CD4-positive, alpha-beta T cell treated with Interleukin-4 for 4 hours (primary cell): ENCODE measurements at regions not wholly inside any gene's neighbourhood (a gene's known extent, or its start where the extent isn't known, plus 50 kb on each side); places are given as distances from the start of the nearest gene placed in this dataset.
A peak's percentile ranks its signal among the peaks of the same experiment; 100 is the strongest.
"Not testable (repeated sequence)": the region's sequence is repeated elsewhere in the genome, so short reads cannot be mapped to it uniquely, and the experiment has no call there.

ENCODE experiments used
- DNase-seq: peaks from one replicate; pipeline ENCODE4 v3.0.0-alpha.2; 2020

DNA sequence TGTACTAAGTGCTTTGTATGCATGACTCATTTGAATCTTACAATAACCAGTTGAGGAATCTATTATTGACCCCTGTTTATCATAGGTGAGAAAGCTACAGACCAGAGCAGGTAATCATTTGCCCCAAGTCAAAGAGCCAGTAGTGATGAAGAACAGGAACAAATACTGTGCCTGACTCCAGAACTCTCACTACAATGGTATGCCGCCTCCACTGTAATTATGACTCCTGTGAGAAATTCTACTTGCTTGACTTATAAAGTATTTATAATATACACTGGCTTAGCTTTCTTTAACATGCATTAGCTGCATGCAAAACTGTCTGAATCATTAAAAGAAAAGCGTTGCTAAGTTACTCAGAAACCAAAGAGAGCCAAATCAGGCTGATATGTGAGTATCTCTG lies 92.6 kb downstream of the ZNF281 start:
- no peak for DNase-seq

GRCh38 chr1:200316148-200316803 lies 93.6 kb downstream of the ZNF281 start:
- DNase-seq: no peak

DNA sequence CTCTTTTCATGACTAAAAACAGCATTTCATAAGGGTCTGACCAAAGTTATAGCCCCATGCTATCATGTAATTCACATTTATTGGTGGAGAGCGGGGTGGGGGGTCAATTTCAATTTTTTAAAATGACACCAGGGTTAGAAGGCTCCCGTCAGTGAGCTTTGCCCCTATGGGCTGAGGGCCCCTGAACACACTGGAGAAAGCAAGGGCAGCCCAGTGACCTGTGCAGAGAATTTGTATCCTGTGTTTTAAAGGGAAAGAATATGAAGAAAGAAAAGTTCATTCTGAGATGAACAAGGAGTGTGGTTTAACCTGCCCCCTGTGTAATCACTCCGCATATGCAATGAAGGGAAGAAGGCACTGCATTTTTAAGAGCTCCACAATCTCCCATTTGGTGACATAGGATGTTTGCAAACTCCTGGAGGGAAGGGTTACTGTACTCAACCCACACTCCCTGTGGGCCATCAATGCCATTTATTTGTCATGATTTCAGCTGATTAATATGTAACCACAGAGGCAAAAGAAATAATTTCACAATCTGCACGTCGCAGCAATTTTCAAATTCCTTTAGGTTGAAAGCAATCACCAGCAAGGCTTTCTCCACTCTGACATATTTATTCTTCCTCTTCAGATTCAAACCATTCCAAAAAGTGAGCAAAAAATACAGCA lies 95.6 kb downstream of the ZNF281 start:
- DNase-seq: no peak

- DNase-seq: no peak
Measured at GRCh38 chr1:200311256-200311655, 98.6 kb downstream of the ZNF281 start.

DNA sequence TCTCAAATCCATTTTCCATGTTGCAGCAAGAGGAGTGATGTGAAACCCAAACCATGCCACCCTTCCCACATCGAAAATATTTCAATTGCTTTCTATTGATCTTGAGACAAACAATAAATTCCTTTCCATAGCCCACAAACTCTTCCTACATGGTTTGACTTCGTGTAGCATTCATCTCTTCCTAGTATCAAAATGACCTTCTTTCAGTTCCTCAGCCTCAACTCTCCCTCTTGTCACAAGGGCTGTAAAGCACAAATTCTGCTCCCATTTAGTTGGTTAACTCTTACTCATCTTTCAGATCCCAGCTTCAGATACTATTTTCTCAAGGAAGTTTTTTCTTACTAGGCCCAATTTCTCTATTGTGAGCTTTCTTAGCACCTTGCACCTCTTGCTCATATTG lies 99.0 kb downstream of the ZNF281 start:
- DNase-seq: no peak

GRCh38 chr1:200307755-200308066 lies 102.1 kb downstream of the ZNF281 start:
- DNase-seq: no peak

DNA sequence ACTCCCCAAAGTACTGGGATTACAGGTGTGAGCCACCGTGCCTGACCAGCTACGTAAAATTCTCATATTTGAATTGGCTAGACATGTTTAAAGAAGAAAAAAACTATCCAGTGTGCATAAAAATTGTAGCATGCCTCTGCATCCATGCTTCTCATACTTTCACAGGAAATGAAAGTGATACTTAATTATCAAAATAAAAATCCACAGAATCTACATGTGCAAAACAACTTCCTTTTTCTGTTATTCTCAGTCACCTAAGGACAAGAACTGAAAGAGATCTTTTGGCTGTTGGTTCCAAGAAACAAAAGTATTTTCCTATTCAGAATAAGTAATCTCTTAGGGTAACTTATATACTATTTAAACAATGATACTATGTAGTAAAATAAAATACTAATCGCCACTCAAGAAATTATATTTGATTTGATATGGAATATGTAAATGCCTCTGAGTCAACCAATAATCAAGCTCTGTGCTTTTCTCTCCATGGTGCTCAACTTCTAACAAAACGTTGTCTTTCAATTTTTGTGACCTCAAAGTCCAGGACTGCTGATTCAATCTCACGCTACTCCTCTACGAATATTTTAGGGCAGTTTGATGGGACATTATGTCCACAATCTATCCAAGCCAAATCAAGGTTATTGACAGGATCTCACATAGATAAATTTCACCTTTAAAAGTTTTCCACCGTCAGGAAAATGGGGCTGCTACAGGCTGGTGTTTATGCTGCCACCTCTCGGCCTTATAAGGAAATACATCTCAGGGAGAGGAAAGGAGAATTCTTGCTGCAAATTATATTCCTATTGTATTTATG lies 102.7 kb downstream of the ZNF281 start:
- peak; percentile 48 for DNase-seq

GRCh38 chr1:200305806-200306205 lies 104.0 kb downstream of the ZNF281 start:
- no peak for DNase-seq

DNA sequence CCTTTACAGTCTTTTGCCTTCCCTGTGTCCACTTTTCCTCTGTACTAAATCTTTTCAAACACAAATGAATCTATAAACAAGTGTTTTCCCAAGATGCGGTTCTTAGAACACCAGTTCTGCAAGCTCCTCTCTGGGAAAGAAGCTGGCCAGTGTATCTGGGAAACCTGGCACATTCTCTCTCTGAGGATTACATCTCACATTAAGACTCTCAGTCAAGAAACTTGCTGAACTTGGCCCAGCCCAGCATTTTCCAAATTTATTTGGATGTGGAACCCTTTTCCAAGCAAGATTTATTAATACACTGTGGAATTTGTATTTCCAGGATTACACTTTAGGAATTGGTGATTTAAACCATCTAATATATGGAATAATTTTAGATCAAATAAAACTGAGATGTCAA lies 105.7 kb downstream of the ZNF281 start:
- DNase-seq: no peak

GRCh38 chr1:200302921-200303290 lies 106.9 kb downstream of the ZNF281 start:
- DNase-seq: no peak

DNA sequence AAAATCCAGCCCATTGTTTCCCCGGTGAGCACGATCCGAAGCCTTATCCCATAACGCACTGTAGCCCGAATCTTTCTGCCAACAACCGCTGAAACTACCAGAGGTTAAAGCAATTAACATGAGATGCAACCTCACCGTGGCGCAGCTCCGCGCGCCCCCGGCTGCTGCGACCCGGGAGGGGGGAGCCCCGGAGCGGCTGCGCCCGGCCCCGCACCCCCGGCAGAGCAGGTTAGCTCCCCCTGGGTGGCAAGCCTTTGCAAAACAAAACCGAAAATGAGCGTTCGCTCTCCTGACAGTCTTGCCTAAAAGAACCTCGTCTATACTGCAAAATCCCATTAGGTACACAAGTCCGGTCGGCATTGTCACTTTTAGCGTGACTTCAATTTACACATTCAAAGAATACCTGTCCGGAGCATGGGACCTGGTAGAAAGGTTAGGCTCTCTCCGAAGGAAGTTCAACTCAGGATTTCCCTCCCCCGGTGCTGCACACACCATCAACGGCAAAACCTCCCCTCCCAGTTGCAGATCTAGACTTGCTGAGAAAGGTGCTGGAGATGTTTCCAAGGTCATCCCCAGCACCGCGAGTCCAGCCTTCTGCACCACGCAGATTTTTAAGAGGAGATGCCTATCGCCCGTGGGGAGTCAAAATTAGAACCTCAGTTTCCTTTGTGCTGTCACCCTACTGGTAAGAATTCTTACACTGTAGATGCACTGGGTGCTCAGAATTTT lies 107.5 kb downstream of the ZNF281 start:
- peak; percentile 55 for DNase-seq

- DNase-seq: no peak
Measured at GRCh38 chr1:200301152-200301551, 108.7 kb downstream of the ZNF281 start.

DNA sequence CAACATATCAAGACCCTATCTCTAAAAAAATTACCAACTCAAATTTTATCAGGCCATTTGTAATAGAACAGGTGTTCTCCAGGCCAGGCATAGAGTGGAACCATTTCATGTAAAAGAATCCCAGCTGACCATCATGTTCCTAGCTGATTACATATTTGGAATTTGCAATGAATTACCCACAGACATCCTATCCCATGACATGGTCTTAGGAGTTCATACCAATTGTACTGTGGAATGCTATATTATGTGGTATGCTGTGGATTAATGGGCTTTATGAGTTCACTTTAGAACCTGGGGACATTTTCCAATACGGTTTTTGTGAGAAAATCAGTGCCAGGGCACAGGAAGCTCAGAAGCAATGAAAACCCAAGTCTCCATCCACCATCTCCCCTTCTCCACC lies 110.3 kb downstream of the ZNF281 start:
- no peak for DNase-seq

DNA sequence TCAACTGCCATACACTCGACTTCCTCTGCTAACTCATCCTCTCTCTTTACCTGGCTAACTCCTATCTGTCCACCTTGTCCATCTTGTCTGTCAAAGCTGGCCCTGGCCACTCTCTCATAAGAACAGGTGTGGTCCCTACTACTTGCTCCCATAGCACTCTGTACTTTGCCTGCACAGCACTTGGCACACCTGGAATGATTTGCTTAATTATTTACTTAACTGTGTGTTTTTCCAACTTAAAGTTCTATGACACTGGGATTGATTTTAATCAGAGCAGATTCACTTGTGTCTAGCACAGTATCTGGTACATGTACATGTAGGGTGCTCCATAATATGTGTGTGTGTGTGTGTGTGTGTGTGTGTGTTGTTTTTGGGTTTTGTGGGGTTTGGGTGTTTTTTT lies 111.6 kb downstream of the ZNF281 start:
- DNase-seq: no peak

- no peak for DNase-seq
Measured at GRCh38 chr1:200296091-200296661, 113.7 kb downstream of the ZNF281 start.

GRCh38 chr1:200294241-200294640 lies 115.6 kb downstream of the ZNF281 start:
- no peak for DNase-seq

GRCh38 chr1:200292699-200293098 lies 117.1 kb downstream of the ZNF281 start:
- DNase-seq: no peak

- DNase-seq: no peak
Measured at GRCh38 chr1:200291106-200291505, 118.7 kb downstream of the ZNF281 start.

DNA sequence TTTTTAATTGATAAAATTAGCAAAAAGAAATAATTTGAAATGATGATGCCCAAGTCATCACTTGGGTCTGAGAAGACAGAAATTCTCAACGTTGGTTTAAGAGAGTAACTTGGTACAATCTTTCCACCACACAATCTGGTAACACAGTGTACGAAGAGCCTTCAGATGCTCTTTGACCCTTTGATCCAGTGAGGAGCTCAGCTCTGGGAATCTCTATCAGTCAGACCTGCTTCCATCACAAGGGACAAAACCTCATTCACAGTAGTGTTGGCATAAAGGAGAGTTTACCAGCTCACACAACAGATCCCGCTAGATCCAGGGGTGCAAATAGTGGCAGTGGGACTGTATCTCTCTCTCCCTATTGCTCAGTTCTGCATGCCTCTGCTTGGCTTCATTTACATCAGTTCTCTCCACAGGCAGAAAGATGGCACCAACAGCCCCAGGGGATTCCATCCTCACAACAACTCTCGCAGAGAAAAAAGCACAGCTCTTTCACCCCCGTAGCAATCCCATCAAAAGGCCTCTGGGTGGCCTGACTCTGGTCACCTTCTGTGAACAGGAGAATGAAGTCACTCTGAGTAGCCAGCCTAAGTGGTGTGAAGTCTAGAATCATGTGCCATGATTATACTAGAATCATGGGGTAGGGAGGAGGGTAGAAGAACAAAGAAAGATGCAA lies 119.7 kb downstream of the ZNF281 start:
- no peak for DNase-seq

- no peak for DNase-seq
Measured at GRCh38 chr1:200288226-200288625, 121.6 kb downstream of the ZNF281 start.

DNA sequence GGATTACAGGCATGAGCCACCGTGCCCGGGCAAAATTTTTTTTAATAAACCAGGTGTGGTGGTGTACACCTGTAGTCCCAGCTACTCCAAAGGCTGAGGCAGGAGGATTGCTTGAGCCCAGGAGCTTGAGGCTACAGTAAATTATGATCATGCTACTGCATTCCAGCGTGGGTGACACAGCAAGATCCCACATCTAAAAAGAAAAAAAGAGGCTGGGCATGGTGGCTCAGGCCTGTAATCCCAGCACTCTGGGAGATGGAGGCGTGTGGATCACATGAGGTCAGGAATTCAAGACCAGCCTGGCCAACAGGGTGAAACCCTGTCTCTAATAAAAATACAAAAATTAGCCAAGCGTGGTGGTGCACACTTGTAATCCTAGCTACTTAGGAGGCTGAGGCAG lies 125.6 kb downstream of the ZNF281 start:
- DNase-seq: not testable (repeated sequence)

- no peak for DNase-seq
Measured at GRCh38 chr1:200282497-200283122, 127.2 kb downstream of the ZNF281 start.
